ENCODE measurements at regions not wholly inside any gene's neighbourhood (a gene's known extent, or its start where the extent isn't known, plus 50 kb on each side); places are given as distances from the start of the nearest gene placed in this dataset.

DNA sequence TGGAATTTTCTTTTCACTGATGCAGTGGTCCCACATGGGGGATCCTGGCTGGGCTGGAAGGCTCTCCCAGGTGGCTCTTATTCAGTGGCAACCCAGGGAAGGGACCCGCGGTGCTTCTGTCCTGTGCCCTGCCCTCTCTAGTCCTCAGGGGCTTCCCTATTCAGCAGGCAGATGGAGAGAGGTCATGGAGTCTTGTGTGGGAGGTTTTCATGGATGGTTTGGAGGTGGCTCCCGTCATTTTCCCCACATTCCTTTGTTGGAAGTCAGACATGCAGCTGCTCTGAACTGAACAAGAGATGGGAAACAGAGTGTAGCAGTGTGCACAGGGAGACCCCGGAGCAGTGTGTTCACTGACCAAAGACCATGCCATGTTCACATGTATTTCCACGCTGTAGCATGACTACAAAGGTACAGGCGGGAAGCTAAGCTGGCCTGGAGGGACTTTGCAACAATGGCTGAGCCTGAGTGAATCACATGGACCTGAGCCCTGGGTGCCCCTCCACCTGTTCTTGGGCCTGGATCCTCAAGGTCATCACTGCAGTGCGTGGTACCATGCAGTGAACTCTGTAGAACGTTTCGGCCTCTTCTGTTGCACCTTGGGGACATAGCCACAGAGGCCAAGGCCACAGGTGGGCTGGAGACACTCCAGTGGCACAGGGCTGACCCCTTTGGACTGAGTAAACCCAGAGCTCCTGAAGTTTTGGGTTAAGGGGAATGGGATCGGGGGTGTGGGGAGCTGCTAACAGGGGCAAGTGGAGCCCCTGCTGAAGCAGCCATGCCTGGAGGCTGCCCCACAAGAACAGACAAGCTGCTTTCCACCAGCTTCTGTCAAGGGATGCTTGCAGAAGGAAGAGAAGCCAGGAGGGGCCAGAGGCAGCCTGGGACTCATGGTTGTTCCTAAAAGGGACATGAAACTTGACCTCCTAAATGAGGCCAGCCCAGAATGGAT is 123.0 kb downstream of the ASB7 start:
- TF ChIP-seq, protein P1, sequence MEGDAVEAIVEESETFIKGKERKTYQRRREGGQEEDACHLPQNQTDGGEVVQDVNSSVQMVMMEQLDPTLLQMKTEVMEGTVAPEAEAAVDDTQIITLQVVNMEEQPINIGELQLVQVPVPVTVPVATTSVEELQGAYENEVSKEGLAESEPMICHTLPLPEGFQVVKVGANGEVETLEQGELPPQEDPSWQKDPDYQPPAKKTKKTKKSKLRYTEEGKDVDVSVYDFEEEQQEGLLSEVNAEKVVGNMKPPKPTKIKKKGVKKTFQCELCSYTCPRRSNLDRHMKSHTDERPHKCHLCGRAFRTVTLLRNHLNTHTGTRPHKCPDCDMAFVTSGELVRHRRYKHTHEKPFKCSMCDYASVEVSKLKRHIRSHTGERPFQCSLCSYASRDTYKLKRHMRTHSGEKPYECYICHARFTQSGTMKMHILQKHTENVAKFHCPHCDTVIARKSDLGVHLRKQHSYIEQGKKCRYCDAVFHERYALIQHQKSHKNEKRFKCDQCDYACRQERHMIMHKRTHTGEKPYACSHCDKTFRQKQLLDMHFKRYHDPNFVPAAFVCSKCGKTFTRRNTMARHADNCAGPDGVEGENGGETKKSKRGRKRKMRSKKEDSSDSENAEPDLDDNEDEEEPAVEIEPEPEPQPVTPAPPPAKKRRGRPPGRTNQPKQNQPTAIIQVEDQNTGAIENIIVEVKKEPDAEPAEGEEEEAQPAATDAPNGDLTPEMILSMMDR (conservative IDR thresholded peaks at IDR 0.05; ENCODE audit: low read length) = no peak
- TF ChIP-seq EZH2phosphoT487 (IDR thresholded peaks at IDR 0.05; ENCODE audit: borderline replicate concordance) = no peak
